H9 (cell line): ENCODE measurements at regions not wholly inside any gene's neighbourhood (a gene's known extent, or its start where the extent isn't known, plus 50 kb on each side); places are given as distances from the start of the nearest gene placed in this dataset.

Experiments
- DNase-seq: peaks from one replicate; pipeline ENCODE4 v3.0.0-alpha.2; 2017
- H2AFZ ChIP-seq: one replicate; pipeline ENCODE4 v1.6.1; 2013; ENCODE audit warnings: mild to moderate bottlenecking, low read length, control low read depth, moderate library complexity
- H2AK5ac ChIP-seq: 2 replicates; pipeline ENCODE4 v1.6.1; 2013; ENCODE audit warnings: low read length, control low read depth, mixed read lengths; ENCODE audit not compliant: insufficient read length
- H2BK120ac ChIP-seq: one replicate; pipeline ENCODE4 v1.6.1; 2013; ENCODE audit warnings: low read depth, mild to moderate bottlenecking, low read length, control low read depth, inconsistent platforms; ENCODE audit not compliant: poor library complexity, severe bottlenecking
- H2BK12ac ChIP-seq: 2 replicates; pipeline ENCODE4 v1.6.1; 2013; ENCODE audit warnings: low read length, control low read depth, mixed read lengths, low read depth; ENCODE audit not compliant: insufficient read length
- H2BK15ac ChIP-seq: 2 replicates; pipeline ENCODE4 v1.6.1; 2013; ENCODE audit warnings: low read depth, low read length, control low read depth
- H2BK20ac ChIP-seq: one replicate; pipeline ENCODE4 v1.6.1; 2013; ENCODE audit warnings: low read depth, mild to moderate bottlenecking, low read length, control low read depth, inconsistent platforms; ENCODE audit not compliant: poor library complexity, severe bottlenecking
- H2BK5ac ChIP-seq: 2 replicates; pipeline ENCODE4 v1.6.1; 2013; ENCODE audit warnings: low read length, control low read depth, mixed read lengths; ENCODE audit not compliant: insufficient read length
- H3K14ac ChIP-seq: 2 replicates; pipeline ENCODE4 v1.6.1; 2013; ENCODE audit warnings: low read length, control low read depth; ENCODE audit not compliant: insufficient read depth
- H3K18ac ChIP-seq: 2 replicates; pipeline ENCODE4 v1.6.1; 2013; ENCODE audit warnings: low read depth, mild to moderate bottlenecking, mixed read lengths, low read length, control low read depth; ENCODE audit not compliant: insufficient read length
- H3K23ac ChIP-seq: 2 replicates; pipeline ENCODE4 v1.6.1; 2013; ENCODE audit warnings: low read length, control low read depth, mixed read lengths, low read depth; ENCODE audit not compliant: insufficient read length
- H3K23me2 ChIP-seq: 2 replicates; pipeline ENCODE4 v1.6.1; 2013; ENCODE audit warnings: low read depth, mild to moderate bottlenecking, mixed read lengths, low read length, control low read depth; ENCODE audit not compliant: insufficient read length, poor library complexity, severe bottlenecking
- H3K27ac ChIP-seq: 2 replicates; pipeline ENCODE4 v1.5.1; 2013; ENCODE audit warnings: low read length, control low read depth, mixed read lengths, low read depth; ENCODE audit not compliant: insufficient read length
- H3K27me3 ChIP-seq: 2 replicates; pipeline ENCODE4 v1.6.1; 2013; ENCODE audit warnings: low read length, control low read depth, inconsistent platforms; ENCODE audit not compliant: insufficient read depth
- H3K4ac ChIP-seq: 2 replicates; pipeline ENCODE4 v1.6.1; 2013; ENCODE audit warnings: low read depth, mild to moderate bottlenecking, control low read depth, inconsistent platforms, low read length, moderate library complexity
- H3K4me1 ChIP-seq: 2 replicates; pipeline ENCODE4 v1.6.1; 2013; ENCODE audit warnings: low read length, control low read depth, inconsistent platforms; ENCODE audit not compliant: insufficient read depth
- H3K4me2 ChIP-seq: 2 replicates; pipeline ENCODE4 v1.6.1; 2013; ENCODE audit warnings: low read length, control low read depth, mixed read lengths; ENCODE audit not compliant: insufficient read length, insufficient read depth
- H3K56ac ChIP-seq: 2 replicates; pipeline ENCODE4 v1.6.1; 2013; ENCODE audit warnings: low read depth, mild to moderate bottlenecking, mixed read lengths, low read length, control low read depth; ENCODE audit not compliant: insufficient read length
- H3K79me1 ChIP-seq: 2 replicates; pipeline ENCODE4 v1.6.1; 2013; ENCODE audit warnings: low read depth, mild to moderate bottlenecking, moderate library complexity, low read length, control low read depth, inconsistent platforms; ENCODE audit not compliant: insufficient read depth, poor library complexity, severe bottlenecking
- H3K79me2 ChIP-seq: 2 replicates; pipeline ENCODE4 v1.6.1; 2013; ENCODE audit warnings: low read length, control low read depth, inconsistent platforms; ENCODE audit not compliant: insufficient read depth
- H3K9ac ChIP-seq: 2 replicates; pipeline ENCODE4 v1.6.1; 2013; ENCODE audit warnings: low read length, control low read depth, mixed read lengths; ENCODE audit not compliant: insufficient read length; ENCODE audit errors: extremely low read depth
- H3K9me3 ChIP-seq: one replicate; pipeline ENCODE4 v1.6.1; 2013; ENCODE audit warnings: low read depth, low read length, inconsistent platforms; ENCODE audit not compliant: control insufficient read depth
- H3T11ph ChIP-seq: one replicate; pipeline ENCODE4 v1.6.1; 2013; ENCODE audit warnings: mild to moderate bottlenecking, low read length, control low read depth, inconsistent platforms
- H4K20me1 ChIP-seq: one replicate; pipeline ENCODE4 v1.6.1; 2013; ENCODE audit not compliant: control insufficient read depth, insufficient read length, insufficient read depth
- H4K5ac ChIP-seq: 2 replicates; pipeline ENCODE4 v1.6.1; 2013; ENCODE audit warnings: low read depth, mild to moderate bottlenecking, mixed read lengths, low read length, control low read depth; ENCODE audit not compliant: insufficient read length
- H4K8ac ChIP-seq: replicated peaks from 2 replicates; pipeline ENCODE4 v1.6.1; 2013; ENCODE audit warnings: low read length, control low read depth, mixed read lengths, low read depth; ENCODE audit not compliant: insufficient read length
- H4K91ac ChIP-seq: 2 replicates; pipeline ENCODE4 v1.6.1; 2013; ENCODE audit warnings: low read depth, mild to moderate bottlenecking, moderate library complexity, mixed read lengths, low read length, control low read depth; ENCODE audit not compliant: insufficient read length
- H3K27ac Mint-ChIP-seq, 3 experiments: 2 replicates in 2 of 3; 3 replicates in 1 of 3; pipeline ENCODE4 v1.8.0; 2020 to 2021; ENCODE audit warnings: mixed read lengths in 3 of 3, mild to moderate bottlenecking in 1 of 3, moderate library complexity in 1 of 3
- H3K27me3 Mint-ChIP-seq: 2 replicates; pipeline ENCODE4 v1.8.0; 2021; ENCODE audit warnings: low read depth, mild to moderate bottlenecking, moderate library complexity, mixed read lengths
- H3K36me3 Mint-ChIP-seq, 3 experiments: 2 replicates in 2 of 3; 3 replicates in 1 of 3; pipeline ENCODE4 v1.8.0; 2020 to 2021; ENCODE audit warnings: low read depth in 3 of 3, mixed read lengths in 3 of 3; ENCODE audit not compliant: insufficient read depth in 1 of 3
- H3K4me1 Mint-ChIP-seq, 2 experiments: 2 replicates each; pipeline ENCODE4 v1.8.0; 2020; ENCODE audit warnings: mixed read lengths in 2 of 2
- H3K4me3 Mint-ChIP-seq, 2 experiments: 2 replicates in 1 of 2; 3 replicates in 1 of 2; pipeline ENCODE4 v1.8.0; 2020 to 2021; ENCODE audit warnings: mild to moderate bottlenecking in 2 of 2, mixed read lengths in 2 of 2, moderate library complexity in 1 of 2
- H3K9me3 Mint-ChIP-seq, 2 experiments: 2 replicates in 1 of 2; 3 replicates in 1 of 2; pipeline ENCODE4 v1.8.0; 2020; ENCODE audit warnings: mild to moderate bottlenecking in 2 of 2, mixed read lengths in 2 of 2, moderate library complexity in 1 of 2
- WGBS: extraction: QIAGEN DNeasy Blood & Tissue Kit; methylation state at CpG from one replicate; pipeline ENCODE4 v1.1.7; 2013; ENCODE audit warnings: missing lambda C conversion rate, low lambda C conversion rate, mixed read lengths; ENCODE audit not compliant: insufficient read length; ENCODE audit errors: extremely low coverage; 5-methylcytosine and 5-hydroxymethylcytosine counted together
- TF ChIP-seq, protein P1 (sequence below): fragments of 200-600 bp; sonication (generic); conservative IDR thresholded peaks from 3 replicates; pipeline ENCODE4 v1.8.0; 2021; ENCODE audit warnings: antibody characterized with exemption, mild to moderate bottlenecking

DNA sequence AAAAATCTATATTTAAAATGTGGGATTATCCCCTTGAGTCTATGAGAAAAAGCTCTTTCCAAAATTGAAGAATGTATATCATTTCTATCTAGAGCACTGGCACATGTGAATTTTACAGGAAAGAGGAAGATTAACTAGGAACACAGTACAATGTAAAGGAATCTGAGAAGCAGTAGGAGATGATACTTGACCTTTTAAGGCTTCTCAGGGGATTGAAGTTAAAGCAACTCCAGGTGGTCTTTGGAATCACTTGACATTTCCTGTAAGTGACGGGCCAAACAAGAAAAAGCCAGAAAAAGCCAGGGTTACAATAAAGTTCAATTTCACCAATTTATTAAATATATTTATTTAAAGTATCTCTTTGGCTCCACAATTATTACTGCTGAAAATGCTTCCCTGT lies 1373.9 kb downstream of the OLFM4 start:
- no peaks in the 10 kb centered on the region for H3K4me1 ChIP-seq
- no peaks in the 10 kb centered on the region for H3K27me3 Mint-ChIP-seq
- no peak overlapping the region for H3K4me3 Mint-ChIP-seq
- H2BK120ac ChIP-seq, result no peak overlapping the region
- H3K4ac ChIP-seq, result no peak overlapping the region
- H4K91ac ChIP-seq, result no peak overlapping the region
- H3K79me2 ChIP-seq, result no peaks in the 10 kb centered on the region
- no peak overlapping the region for H3K18ac ChIP-seq
- H3K9me3 ChIP-seq, result no peaks in the 10 kb centered on the region
- H2BK15ac ChIP-seq, result no peak overlapping the region
- H4K20me1 ChIP-seq, result no peaks in the 10 kb centered on the region
- no peak overlapping the region for H2BK5ac ChIP-seq
- WGBS, result no CpG with 5 or more reads among the region's 1 CpG
- no peak overlapping the region for H3K9ac ChIP-seq
- no peak overlapping the region for H2AK5ac ChIP-seq
- no peaks in the 10 kb centered on the region for H3K23me2 ChIP-seq
- H3K36me3 Mint-ChIP-seq, result peaks cover 2 to 5% (median 4%) of the 10 kb centered on the region in 3 experiments
- H3K4me1 Mint-ChIP-seq, result peaks cover 7 to 12% of the 10 kb centered on the region in 2 experiments
- no peak overlapping the region for H2AFZ ChIP-seq
- no peak overlapping the region for H2BK12ac ChIP-seq
- H3K23ac ChIP-seq, result no peak overlapping the region
- no peak overlapping the region for H2BK20ac ChIP-seq
- H3K56ac ChIP-seq, result no peak overlapping the region
- TF ChIP-seq, protein P1, sequence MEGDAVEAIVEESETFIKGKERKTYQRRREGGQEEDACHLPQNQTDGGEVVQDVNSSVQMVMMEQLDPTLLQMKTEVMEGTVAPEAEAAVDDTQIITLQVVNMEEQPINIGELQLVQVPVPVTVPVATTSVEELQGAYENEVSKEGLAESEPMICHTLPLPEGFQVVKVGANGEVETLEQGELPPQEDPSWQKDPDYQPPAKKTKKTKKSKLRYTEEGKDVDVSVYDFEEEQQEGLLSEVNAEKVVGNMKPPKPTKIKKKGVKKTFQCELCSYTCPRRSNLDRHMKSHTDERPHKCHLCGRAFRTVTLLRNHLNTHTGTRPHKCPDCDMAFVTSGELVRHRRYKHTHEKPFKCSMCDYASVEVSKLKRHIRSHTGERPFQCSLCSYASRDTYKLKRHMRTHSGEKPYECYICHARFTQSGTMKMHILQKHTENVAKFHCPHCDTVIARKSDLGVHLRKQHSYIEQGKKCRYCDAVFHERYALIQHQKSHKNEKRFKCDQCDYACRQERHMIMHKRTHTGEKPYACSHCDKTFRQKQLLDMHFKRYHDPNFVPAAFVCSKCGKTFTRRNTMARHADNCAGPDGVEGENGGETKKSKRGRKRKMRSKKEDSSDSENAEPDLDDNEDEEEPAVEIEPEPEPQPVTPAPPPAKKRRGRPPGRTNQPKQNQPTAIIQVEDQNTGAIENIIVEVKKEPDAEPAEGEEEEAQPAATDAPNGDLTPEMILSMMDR, result no peak
- peaks cover 0 to 7% of the 10 kb centered on the region in 2 experiments; a peak in 3 of 5 replicates for H3K9me3 Mint-ChIP-seq
- H3K79me1 ChIP-seq, result no peaks in the 10 kb centered on the region
- no peak overlapping the region for H3K14ac ChIP-seq
- H4K8ac ChIP-seq, result no peak overlapping the region
- H3K27me3 ChIP-seq, result no peaks in the 10 kb centered on the region
- H3K27ac ChIP-seq, result no peak overlapping the region
- H3T11ph ChIP-seq, result no peak overlapping the region
- no peak for DNase-seq
- no peak overlapping the region for H3K4me2 ChIP-seq
- H4K5ac ChIP-seq, result no peak overlapping the region
- H3K27ac Mint-ChIP-seq, result no peak overlapping the region; a peak in 1 of 7 replicates
